GM19351 (cell line): ENCODE measurements at regions not wholly inside any gene's neighbourhood (a gene's known extent, or its start where the extent isn't known, plus 50 kb on each side); places are given as distances from the start of the nearest gene placed in this dataset.
"Not testable (repeated sequence)": the region's sequence is repeated elsewhere in the genome, so short reads cannot be mapped to it uniquely, and the experiment has no call there.

Experiments
- ATAC-seq: cut with Tn5 transposase; IDR thresholded peaks from one replicate; pipeline ENCODE4 v1.9.1; 2021; ENCODE audit warnings: mild to moderate bottlenecking, moderate library complexity; ENCODE audit not compliant: unreplicated experiment

GRCh38 chr1:90317628-90318027, 322.7 kb downstream of the ZNF326 start:
- no peak for ATAC-seq

GRCh38 chr1:90314533-90314932, 319.6 kb downstream of the ZNF326 start:
- no peak for ATAC-seq

GRCh38 chr1:90313778-90314177, 318.9 kb downstream of the ZNF326 start:
- no peak for ATAC-seq

- ATAC-seq: no peak
Observed at GRCh38 chr1:90309806-90310205, 314.9 kb downstream of the ZNF326 start.

GRCh38 chr1:90308421-90308820, 313.5 kb downstream of the ZNF326 start:
- no peak for ATAC-seq

- no peak for ATAC-seq
Observed at GRCh38 chr1:90305577-90305976, 310.7 kb downstream of the ZNF326 start.

GRCh38 chr1:90296327-90296726, 301.4 kb downstream of the ZNF326 start:
- no peak for ATAC-seq

GRCh38 chr1:90295534-90295933, 300.6 kb downstream of the ZNF326 start:
- ATAC-seq: no peak

GRCh38 chr1:90291431-90292216, 296.7 kb downstream of the ZNF326 start:
- ATAC-seq: no peak

- no peak for ATAC-seq
Observed at GRCh38 chr1:90282811-90283210, 287.9 kb downstream of the ZNF326 start.

GRCh38 chr1:90281886-90282285, 287.0 kb downstream of the ZNF326 start:
- ATAC-seq: not testable (repeated sequence)

GRCh38 chr1:90277270-90277669, 282.4 kb downstream of the ZNF326 start:
- ATAC-seq: no peak

- no peak for ATAC-seq
Observed at GRCh38 chr1:90274376-90274775, 279.5 kb downstream of the ZNF326 start.

- ATAC-seq: no peak
Observed at GRCh38 chr1:90273241-90273774, 278.4 kb downstream of the ZNF326 start.

GRCh38 chr1:90262791-90263190, 267.9 kb downstream of the ZNF326 start:
- ATAC-seq: no peak

- ATAC-seq: no peak
Observed at GRCh38 chr1:90262286-90262685, 267.4 kb downstream of the ZNF326 start.

GRCh38 chr1:90246069-90246468, 251.2 kb downstream of the ZNF326 start:
- ATAC-seq: no peak

GRCh38 chr1:90236493-90236892, 241.6 kb downstream of the ZNF326 start:
- no peak for ATAC-seq

GRCh38 chr1:90223401-90223800, 228.5 kb downstream of the ZNF326 start:
- no peak for ATAC-seq

GRCh38 chr1:90220941-90221693, 226.2 kb downstream of the ZNF326 start:
- no peak for ATAC-seq

GRCh38 chr1:90220496-90220895, 225.6 kb downstream of the ZNF326 start:
- ATAC-seq: no peak
